Activated naive CD4-positive, alpha-beta T cell treated with anti-CD3 and anti-CD28 coated beads, Interleukin-2, amount 50 U/mL, for 24 hours (primary cell): ENCODE measurements at regions not wholly inside any gene's neighbourhood (a gene's known extent, or its start where the extent isn't known, plus 50 kb on each side); places are given as distances from the start of the nearest gene placed in this dataset.

ENCODE experiments used
- H3K27ac Mint-ChIP-seq: one replicate; pipeline ENCODE4 v1.8.0; 2021; ENCODE audit warnings: mild to moderate bottlenecking, mixed read lengths
- H3K27me3 Mint-ChIP-seq: one replicate; pipeline ENCODE4 v1.8.0; 2021; ENCODE audit warnings: mixed read lengths
- H3K36me3 Mint-ChIP-seq: one replicate; pipeline ENCODE4 v1.8.0; 2021; ENCODE audit warnings: mixed read lengths
- H3K4me1 Mint-ChIP-seq: one replicate; pipeline ENCODE4 v1.8.0; 2021; ENCODE audit warnings: mixed read lengths
- H3K4me3 Mint-ChIP-seq: one replicate; pipeline ENCODE4 v1.8.0; 2021; ENCODE audit warnings: mild to moderate bottlenecking, mixed read lengths
- H3K9me3 Mint-ChIP-seq: one replicate; pipeline ENCODE4 v1.8.0; 2021; ENCODE audit warnings: mixed read lengths

DNA sequence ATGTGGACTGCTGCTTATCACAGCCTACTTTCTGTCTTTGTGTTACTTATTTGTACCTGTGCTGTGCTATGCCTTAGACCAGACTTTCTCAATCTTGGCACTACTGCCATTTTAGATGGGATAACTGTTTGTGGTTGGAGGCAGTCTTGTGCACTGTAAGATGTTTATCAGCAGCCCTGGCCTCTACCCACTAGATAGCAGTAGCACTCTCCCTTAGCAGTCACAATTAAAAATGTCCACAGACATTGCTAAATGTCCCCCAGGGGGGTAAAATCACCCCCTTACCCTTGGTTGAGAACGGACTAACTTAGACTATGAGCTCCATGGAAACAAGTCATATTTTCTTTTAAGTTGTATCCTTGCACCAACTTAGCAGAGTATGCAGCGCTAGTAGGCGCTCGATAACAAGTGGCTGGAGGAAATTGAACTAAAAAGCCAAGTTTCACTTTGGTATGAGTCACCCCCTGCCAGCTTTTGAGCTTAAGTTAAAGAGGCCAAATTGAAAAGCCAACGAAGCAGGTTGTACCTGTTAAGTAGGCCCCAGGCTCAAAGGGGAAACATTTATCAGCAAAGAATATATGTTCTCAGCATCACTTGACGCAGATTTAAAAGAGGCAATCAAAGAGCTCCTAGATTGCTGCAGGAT, 304.8 kb upstream of the SORL1-AS1 start:
- no peaks in the 10 kb centered on the region for H3K9me3 Mint-ChIP-seq
- no peaks in the 10 kb centered on the region for H3K4me1 Mint-ChIP-seq
- no peak overlapping the region for H3K4me3 Mint-ChIP-seq
- H3K27ac Mint-ChIP-seq = no peak overlapping the region
- no peaks in the 10 kb centered on the region for H3K36me3 Mint-ChIP-seq
- H3K27me3 Mint-ChIP-seq = no peaks in the 10 kb centered on the region

DNA sequence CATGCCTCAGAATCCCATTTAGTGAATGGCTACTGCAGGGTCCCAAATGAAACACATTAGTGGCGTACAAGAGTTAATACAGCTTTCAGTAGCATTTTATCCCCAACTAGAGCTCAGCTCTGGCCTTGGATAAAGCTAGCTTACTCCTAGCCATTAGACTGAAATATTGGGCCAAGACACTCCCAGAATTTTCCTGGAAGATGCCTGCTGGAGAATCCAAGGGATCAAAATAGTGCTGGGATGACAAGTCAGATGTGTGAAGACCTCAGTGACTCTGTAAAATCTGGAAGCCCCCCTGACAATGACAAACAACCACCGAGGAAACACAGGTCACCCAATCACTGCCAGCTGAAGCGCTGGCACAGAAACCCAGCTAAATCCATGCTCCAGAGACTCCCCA, 303.1 kb upstream of the SORL1-AS1 start:
- Mint-ChIP-seq H3K27me3 (peaks cover 2% of the 10 kb centered on the region), H3K4me1 (no peaks in the 10 kb centered on the region), H3K36me3 (no peaks in the 10 kb centered on the region), H3K9me3 (no peaks in the 10 kb centered on the region), H3K27ac (no peak overlapping the region), H3K4me3 (no peak overlapping the region)

DNA sequence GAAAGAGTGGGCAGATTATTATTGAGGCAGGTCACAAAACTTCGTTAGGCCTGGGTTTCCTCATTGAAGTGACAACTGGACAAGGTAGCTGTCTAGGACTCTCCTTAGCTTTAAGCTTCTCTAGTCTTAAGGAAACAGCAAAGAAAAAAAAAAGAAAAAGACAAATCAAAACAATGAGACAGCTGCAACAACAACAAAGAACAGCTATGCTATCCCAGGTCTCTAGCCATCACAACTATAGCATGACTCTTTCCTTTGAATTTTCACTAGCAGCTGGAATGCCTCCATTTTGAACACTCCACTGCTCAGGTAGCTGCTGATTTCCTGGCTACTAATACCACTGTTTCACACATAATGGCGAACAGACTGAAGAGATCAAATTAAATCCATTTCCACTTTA, 302.4 kb upstream of the SORL1-AS1 start:
- Mint-ChIP-seq H3K4me3 (no peak overlapping the region), H3K4me1 (no peaks in the 10 kb centered on the region), H3K9me3 (no peaks in the 10 kb centered on the region), H3K27ac (no peak overlapping the region), H3K36me3 (no peaks in the 10 kb centered on the region), H3K27me3 (peaks cover 2% of the 10 kb centered on the region)

DNA sequence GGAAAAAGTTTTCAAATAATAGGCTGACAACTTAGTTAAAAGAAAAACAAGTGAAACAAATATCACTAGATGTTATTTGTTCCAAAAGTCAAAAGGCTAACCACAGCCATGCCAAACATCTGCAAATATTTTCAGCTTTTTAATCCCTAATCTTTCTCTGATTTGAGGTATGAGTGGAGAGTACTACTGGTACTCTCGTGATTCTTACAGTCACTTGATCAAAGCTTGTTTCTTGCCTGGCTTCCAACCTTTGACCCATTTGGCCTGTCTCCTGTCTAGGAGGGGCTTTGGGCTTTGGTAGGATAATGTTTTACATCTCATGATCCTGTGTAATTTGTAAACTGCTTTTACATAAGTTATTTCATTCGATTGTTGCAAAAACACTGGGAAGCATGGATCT, 301.8 kb upstream of the SORL1-AS1 start:
- no peak overlapping the region for H3K27ac Mint-ChIP-seq
- no peak overlapping the region for H3K4me3 Mint-ChIP-seq
- H3K4me1 Mint-ChIP-seq = no peaks in the 10 kb centered on the region
- no peaks in the 10 kb centered on the region for H3K36me3 Mint-ChIP-seq
- peaks cover 3% of the 10 kb centered on the region for H3K27me3 Mint-ChIP-seq
- no peaks in the 10 kb centered on the region for H3K9me3 Mint-ChIP-seq

DNA sequence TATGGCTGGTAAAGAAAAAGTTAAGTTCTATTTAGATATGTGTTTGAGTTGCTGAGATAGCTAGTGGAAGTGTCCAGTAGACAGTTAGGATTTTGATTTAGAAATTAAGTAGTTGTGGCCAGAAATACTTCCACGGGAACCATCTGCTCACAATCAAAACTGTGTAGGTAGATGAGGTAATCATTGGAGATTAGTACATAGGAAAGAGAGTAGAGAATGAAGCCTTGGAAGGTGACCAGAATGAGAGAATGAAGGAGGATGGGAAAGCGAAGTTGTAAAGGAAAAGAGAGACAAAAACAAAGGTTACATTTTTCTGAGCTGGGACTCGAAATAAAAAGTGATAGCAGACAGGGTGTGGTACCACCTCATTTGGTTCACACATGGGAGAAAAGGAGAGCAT, 296.9 kb upstream of the SORL1-AS1 start:
- Mint-ChIP-seq H3K4me3 (no peak overlapping the region), H3K27me3 (peaks cover 9% of the 10 kb centered on the region), H3K27ac (no peak overlapping the region), H3K4me1 (no peaks in the 10 kb centered on the region), H3K9me3 (peaks cover 9% of the 10 kb centered on the region), H3K36me3 (peaks cover 1% of the 10 kb centered on the region)

DNA sequence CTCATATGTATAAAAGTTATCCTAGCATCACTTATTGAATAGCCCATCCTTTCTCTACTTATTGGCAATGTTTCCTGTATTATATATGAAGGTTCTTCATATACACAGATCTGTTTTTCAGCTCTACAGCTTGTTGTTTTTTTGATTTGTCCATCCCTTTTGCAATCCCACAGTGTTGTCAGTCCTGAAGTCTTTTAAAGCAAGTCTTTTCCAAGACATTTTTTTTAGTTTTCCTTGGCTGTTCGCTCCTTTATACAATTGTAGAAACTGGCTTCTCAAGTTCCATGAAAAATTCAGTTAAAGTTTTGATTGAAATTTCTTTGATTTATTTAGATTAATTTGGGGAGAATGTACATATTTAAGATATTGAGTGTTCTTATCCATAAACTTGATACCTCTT, 295.3 kb upstream of the SORL1-AS1 start:
- H3K9me3 Mint-ChIP-seq = peaks cover 9% of the 10 kb centered on the region
- H3K4me3 Mint-ChIP-seq = no peak overlapping the region
- peaks cover 10% of the 10 kb centered on the region for H3K27me3 Mint-ChIP-seq
- H3K27ac Mint-ChIP-seq = no peak overlapping the region
- H3K36me3 Mint-ChIP-seq = peaks cover 1% of the 10 kb centered on the region
- H3K4me1 Mint-ChIP-seq = no peaks in the 10 kb centered on the region

DNA sequence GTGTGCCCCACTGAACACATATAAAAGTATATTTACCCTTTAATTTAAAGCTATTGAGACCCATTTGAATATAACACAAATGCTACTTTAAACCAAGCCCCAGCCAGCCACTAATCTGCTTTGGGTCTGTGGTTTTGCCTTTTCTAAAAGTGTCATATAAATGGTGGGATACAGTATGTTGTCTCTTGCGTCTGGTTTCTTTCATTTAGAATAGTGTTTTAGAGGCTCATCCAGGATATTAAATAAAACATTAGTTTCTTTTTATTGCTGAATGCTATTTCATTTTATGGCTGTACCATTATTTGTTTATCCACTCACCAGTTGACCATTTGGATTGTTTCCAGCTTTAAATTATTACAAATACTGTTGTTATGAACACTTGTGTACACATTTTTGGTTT, 290.5 kb upstream of the SORL1-AS1 start:
- H3K9me3 Mint-ChIP-seq = peaks cover 9% of the 10 kb centered on the region
- no peak overlapping the region for H3K27ac Mint-ChIP-seq
- H3K4me3 Mint-ChIP-seq = no peak overlapping the region
- peaks cover 13% of the 10 kb centered on the region for H3K27me3 Mint-ChIP-seq
- peaks cover 4% of the 10 kb centered on the region for H3K36me3 Mint-ChIP-seq
- no peaks in the 10 kb centered on the region for H3K4me1 Mint-ChIP-seq

DNA sequence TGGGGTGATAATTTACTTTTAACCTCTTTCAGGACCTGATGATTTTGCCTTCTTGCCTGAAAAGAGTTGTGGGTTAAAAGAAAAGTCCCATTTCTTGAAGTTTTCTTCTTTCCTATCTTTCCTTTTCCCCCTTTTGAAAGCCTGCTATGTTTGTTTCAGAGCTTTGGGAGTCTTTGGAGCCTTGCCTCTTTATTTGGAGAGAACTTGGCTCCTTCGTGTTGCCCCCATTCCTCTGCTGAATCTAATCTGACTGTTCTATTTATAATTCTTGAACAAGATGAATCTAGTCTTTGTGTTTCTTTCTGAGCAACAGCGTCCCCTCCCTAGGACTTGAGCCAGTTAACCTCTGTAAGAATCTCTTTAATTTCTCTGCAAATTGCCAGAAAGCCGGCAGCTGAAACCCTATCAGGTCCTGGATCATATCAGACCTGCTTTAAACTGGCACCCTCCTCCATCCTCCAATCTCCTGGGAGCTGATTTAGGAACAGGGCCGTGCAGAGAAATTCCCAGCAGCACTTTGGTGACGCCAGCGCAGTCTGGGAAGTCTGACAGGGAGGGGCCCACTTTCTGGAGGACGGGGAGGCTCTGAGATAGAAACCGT, 289.1 kb upstream of the SORL1-AS1 start:
- no peaks in the 10 kb centered on the region for H3K4me1 Mint-ChIP-seq
- no peak overlapping the region for H3K4me3 Mint-ChIP-seq
- H3K36me3 Mint-ChIP-seq = peaks cover 4% of the 10 kb centered on the region
- H3K27ac Mint-ChIP-seq = no peak overlapping the region
- H3K9me3 Mint-ChIP-seq = peaks cover 9% of the 10 kb centered on the region
- peaks cover 16% of the 10 kb centered on the region for H3K27me3 Mint-ChIP-seq

DNA sequence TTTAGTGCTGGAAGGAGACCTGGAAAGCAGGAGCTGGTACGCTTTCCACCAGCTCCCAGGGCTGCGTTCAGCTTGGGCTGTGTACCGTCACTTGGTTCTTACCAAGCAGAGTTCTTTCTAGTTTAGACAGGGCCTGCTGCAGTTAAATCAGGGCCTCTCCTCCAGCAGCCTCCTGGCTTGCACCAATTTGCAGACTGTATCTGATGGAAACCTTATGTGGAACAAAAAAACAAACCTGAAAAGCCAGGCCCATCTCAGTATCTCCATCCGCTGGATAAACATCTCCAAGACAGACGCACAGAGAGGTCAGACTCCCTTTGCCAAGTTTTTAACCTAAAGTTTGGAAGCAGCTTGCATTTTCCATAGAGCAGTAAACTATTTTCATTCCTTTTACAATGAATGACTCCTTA, 288.6 kb upstream of the SORL1-AS1 start:
- no peak overlapping the region for H3K4me3 Mint-ChIP-seq

DNA sequence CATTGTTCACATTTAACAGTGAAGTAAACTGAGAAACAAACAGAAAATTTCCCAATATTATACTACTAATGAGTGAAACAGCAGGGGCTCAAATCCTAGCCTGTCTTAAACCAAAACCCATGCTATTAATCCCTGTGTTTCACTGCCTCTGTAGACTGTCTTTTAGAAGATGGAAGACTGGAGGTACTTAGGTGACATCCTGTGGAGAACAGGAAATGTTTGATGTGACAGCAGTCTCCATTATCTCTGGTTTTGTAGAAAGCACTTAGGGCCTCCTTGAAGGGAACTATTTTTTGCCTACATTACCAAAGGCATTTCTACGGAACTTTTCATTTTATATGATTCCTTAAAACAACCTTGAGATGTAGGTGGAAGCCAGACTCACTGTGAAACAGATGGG, 288.1 kb upstream of the SORL1-AS1 start:
- Mint-ChIP-seq H3K4me1 (no peaks in the 10 kb centered on the region), H3K27me3 (peaks cover 19% of the 10 kb centered on the region), H3K36me3 (peaks cover 4% of the 10 kb centered on the region), H3K4me3 (no peak overlapping the region), H3K9me3 (peaks cover 9% of the 10 kb centered on the region), H3K27ac (no peak overlapping the region)

More for the DNA sequence above, 288.6 kb upstream of the SORL1-AS1 start:
- Mint-ChIP-seq H3K36me3 (peaks cover 4% of the 10 kb centered on the region), H3K9me3 (peaks cover 9% of the 10 kb centered on the region), H3K27ac (no peak overlapping the region), H3K27me3 (peaks cover 18% of the 10 kb centered on the region), H3K4me1 (no peaks in the 10 kb centered on the region)

DNA sequence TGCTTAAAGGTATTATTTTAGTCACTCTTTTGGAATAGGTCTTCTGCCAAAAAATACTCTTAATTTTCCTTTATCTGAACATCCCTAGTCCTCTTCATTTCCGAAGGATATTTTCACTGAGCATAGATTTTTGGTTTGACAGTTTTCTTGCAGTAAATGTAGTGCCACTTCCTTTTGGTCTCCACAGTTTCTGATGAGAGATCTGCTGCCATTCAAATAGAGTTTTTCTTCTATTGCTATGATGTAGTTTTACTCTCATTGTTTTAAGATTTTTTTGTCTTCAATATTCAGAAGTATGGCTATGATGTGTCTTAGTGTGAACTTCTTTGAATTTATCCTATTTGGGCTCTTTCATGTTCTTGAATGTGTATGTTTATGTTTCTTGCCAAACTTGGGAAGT, 281.1 kb upstream of the SORL1-AS1 start:
- no peaks in the 10 kb centered on the region for H3K4me1 Mint-ChIP-seq
- peaks cover 3% of the 10 kb centered on the region for H3K36me3 Mint-ChIP-seq
- H3K27ac Mint-ChIP-seq = no peak overlapping the region
- H3K4me3 Mint-ChIP-seq = no peak overlapping the region
- peaks cover 15% of the 10 kb centered on the region for H3K27me3 Mint-ChIP-seq
- H3K9me3 Mint-ChIP-seq = peaks cover 9% of the 10 kb centered on the region

DNA sequence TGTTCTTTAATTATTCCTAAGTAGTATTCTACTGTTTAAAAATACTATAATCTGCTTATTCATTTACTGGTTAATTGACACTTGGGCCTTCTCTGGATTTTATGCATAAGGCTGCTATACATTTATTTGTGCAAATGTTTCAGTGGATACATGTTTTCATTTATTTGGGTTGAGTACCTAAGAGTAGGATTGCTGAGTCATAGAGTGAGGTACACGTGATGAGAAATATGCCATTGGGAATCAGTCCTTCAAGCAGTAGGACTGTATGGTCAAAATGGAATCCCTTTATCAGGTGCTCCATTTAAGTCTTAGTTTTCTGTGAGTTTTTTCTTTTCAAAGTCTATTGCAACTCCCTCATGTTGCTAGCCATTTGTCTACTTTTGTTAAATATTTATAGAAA, 275.2 kb upstream of the SORL1-AS1 start:
- no peak overlapping the region for H3K27ac Mint-ChIP-seq
- no peaks in the 10 kb centered on the region for H3K36me3 Mint-ChIP-seq
- no peak overlapping the region for H3K4me3 Mint-ChIP-seq
- H3K9me3 Mint-ChIP-seq = peaks cover 5% of the 10 kb centered on the region
- H3K27me3 Mint-ChIP-seq = peaks cover 4% of the 10 kb centered on the region
- no peaks in the 10 kb centered on the region for H3K4me1 Mint-ChIP-seq

DNA sequence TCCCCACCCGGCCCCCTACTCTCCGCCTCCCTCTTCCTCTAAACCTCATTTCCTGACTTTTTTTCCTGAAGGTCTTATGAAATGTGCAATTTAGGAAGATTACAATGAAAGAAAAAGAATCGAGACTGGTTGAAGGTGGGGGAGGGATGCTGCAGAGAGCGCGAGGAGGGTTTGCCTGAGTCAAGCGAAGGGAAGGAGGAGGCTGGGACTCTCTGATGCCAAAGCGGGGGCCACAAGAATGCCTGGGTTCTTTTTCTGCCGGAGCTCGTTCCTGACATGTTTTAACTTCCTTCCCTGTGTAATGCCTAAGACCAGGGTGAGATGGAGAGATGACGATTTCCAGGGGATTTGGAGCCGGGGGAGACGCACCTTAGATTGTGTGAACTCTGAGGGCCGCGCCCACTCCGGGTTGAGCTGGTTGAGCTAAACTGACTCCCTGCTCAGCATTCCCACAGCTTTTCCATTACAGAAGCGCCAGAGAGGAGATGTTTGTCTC, 270.5 kb upstream of the SORL1-AS1 start:
- H3K9me3 Mint-ChIP-seq = no peaks in the 10 kb centered on the region
- H3K27me3 Mint-ChIP-seq = peaks cover 21% of the 10 kb centered on the region
- H3K4me3 Mint-ChIP-seq = no peak overlapping the region
- peaks cover 2% of the 10 kb centered on the region for H3K36me3 Mint-ChIP-seq
- H3K4me1 Mint-ChIP-seq = peaks cover 3% of the 10 kb centered on the region
- no peak overlapping the region for H3K27ac Mint-ChIP-seq

DNA sequence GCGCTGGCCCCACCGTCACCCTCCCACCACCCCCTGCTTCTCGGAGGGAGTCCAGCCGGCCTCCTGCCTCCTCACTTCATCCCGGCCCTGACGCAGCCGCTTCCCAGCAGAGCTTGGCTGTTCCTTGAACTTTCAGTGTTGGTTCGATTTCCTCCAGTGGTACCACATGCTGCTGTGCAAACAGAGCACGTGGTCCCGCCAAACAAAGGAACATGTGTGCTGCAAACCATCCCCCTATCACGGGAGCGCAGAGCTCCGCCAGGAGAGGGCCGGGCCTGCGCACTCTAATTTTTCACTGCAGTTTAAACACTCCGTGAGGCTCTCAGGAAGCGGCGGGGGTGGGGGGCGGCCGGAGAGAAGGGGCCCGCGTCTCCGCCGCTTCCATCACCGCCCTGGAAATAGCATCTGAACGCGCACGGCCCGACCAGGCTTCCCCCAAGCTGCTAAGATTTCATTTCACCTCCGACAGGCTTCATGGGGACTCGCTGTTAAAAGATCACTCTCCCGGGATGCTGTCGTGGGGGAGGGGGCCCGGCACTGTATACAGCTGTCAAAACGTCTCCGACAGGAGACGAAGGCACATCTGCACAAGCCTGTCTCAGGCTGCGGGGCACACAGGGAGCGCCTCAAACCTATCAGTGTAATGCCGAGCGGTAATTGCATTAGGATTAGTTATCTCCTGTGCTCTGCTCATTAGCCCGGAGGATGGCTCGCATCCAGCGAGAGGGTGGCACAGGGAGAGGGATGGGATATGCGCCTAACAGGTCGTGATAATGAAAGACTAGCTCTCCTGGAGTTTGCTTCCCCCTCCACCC, 269.9 kb upstream of the SORL1-AS1 start:
- peaks cover 3% of the 10 kb centered on the region for H3K4me1 Mint-ChIP-seq
- no peak overlapping the region for H3K27ac Mint-ChIP-seq
- H3K4me3 Mint-ChIP-seq = no peak overlapping the region
- peaks cover 2% of the 10 kb centered on the region for H3K36me3 Mint-ChIP-seq
- H3K9me3 Mint-ChIP-seq = no peaks in the 10 kb centered on the region
- peaks cover 22% of the 10 kb centered on the region for H3K27me3 Mint-ChIP-seq

DNA sequence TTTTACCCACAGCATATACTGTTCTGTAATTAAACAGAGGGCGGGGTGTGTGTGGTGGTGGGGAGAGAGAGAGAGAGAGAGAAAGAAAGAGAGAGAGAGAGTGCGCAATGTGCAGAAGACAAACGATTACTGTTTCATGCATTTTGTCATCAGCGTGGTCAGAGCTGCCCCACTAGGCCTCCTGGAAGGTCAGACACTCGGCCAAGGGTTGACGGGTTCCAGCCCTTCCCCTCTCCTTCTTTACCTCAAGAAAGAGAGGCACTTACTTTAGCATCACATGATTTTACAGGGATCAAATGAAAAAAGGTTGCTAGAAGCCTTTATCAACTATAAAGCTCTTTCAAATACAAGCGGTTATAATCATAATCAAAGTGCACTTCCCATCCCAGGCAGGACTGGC, 269.2 kb upstream of the SORL1-AS1 start:
- no peak overlapping the region for H3K4me3 Mint-ChIP-seq
- H3K27ac Mint-ChIP-seq = no peak overlapping the region
- no peaks in the 10 kb centered on the region for H3K9me3 Mint-ChIP-seq
- H3K36me3 Mint-ChIP-seq = peaks cover 2% of the 10 kb centered on the region
- peaks cover 24% of the 10 kb centered on the region for H3K27me3 Mint-ChIP-seq
- peaks cover 3% of the 10 kb centered on the region for H3K4me1 Mint-ChIP-seq

DNA sequence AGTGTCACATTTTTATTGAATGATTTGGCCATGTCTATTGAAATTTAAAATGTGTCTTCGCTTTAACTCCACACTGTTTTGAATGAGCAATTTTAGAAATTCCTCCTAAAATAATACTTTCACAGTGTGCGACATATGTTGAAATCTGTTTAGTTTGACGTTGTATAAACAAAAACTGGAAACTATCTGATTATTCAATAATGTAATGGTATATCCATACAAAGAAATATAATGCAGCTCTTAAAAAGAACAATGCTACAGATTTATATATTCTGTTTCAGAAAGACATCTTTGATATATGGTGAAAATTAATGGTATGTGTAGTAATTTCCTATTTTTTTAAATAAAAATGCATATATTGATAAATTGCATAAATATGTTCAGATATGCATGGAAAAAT, 268.7 kb upstream of the SORL1-AS1 start:
- Mint-ChIP-seq H3K4me1 (peaks cover 3% of the 10 kb centered on the region), H3K36me3 (peaks cover 2% of the 10 kb centered on the region), H3K27ac (no peak overlapping the region), H3K9me3 (no peaks in the 10 kb centered on the region), H3K4me3 (no peak overlapping the region), H3K27me3 (peaks cover 24% of the 10 kb centered on the region)
